Thoracic aorta (tissue), 2 donors: ENCODE measurements at regions not wholly inside any gene's neighbourhood (a gene's known extent, or its start where the extent isn't known, plus 50 kb on each side); places are given as distances from the start of the nearest gene placed in this dataset.

Experiments used
- ATAC-seq: fragments of 150-250 bp; one replicate; pipeline ENCODE4 v1.8.0; 2017; ENCODE audit warnings: low read depth; ENCODE audit not compliant: insufficient number of reproducible peaks, low FRiP score
- DNase-seq: peaks from one replicate; pipeline ENCODE4 v3.0.0-alpha.2; 2020; ENCODE audit warnings: low spot score
- H3K27ac ChIP-seq, 2 donors: fragments of 200-600 bp; sonication (generic); 1 replicate in 1 of 2; 2 replicates in 1 of 2; pipeline ENCODE4 v1.5.1; 2016; ENCODE audit warnings: mild to moderate bottlenecking in 2 of 2, moderate library complexity in 2 of 2
- H3K27me3 ChIP-seq: fragments of 200-600 bp; sonication (generic); replicated peaks from 2 replicates; pipeline ENCODE4 v1.6.0; 2016; ENCODE audit warnings: mild to moderate bottlenecking; ENCODE audit not compliant: insufficient read depth
- H3K36me3 ChIP-seq: fragments of 200-600 bp; sonication (generic); one replicate; pipeline ENCODE4 v1.5.1; 2016
- H3K4me1 ChIP-seq, 2 donors: fragments of 200-600 bp; sonication (generic); 1 replicate in 1 of 2; 2 replicates in 1 of 2; pipeline versions ENCODE4 v1.5.1 to v1.6.0; 2016; ENCODE audit warnings: low read depth in 2 of 2, mild to moderate bottlenecking in 1 of 2; ENCODE audit not compliant: control insufficient read depth in 1 of 2
- H3K4me3 ChIP-seq: fragments of 200-600 bp; sonication (generic); 2 replicates; pipeline ENCODE4 v1.5.1; 2016; ENCODE audit warnings: mild to moderate bottlenecking
- H3K9me3 ChIP-seq: fragments of 200-600 bp; sonication (generic); 2 replicates; pipeline ENCODE4 v1.5.1; 2016
- TF ChIP-seq, protein P1 (sequence below): fragments of 200-600 bp; sonication (generic); IDR thresholded peaks from one replicate; pipeline ENCODE4 v1.5.1; 2019; ENCODE audit warnings: antibody characterized with exemption

GRCh38 chrX:68997511-68997910 lies 167.7 kb downstream of the PJA1 start:
- Histone ChIP-seq H3K36me3 (no peaks in the 10 kb centered on the region), H3K27ac (no peak overlapping the region), H3K4me3 (no peak overlapping the region), H3K27me3 (no peaks in the 10 kb centered on the region), H3K9me3 (no peaks in the 10 kb centered on the region), H3K4me1 (peaks cover 6 to 15% of the 10 kb centered on the region in 2 donors)
- DNase-seq (no peak), ATAC-seq (no peak)
- TF ChIP-seq, protein P1, sequence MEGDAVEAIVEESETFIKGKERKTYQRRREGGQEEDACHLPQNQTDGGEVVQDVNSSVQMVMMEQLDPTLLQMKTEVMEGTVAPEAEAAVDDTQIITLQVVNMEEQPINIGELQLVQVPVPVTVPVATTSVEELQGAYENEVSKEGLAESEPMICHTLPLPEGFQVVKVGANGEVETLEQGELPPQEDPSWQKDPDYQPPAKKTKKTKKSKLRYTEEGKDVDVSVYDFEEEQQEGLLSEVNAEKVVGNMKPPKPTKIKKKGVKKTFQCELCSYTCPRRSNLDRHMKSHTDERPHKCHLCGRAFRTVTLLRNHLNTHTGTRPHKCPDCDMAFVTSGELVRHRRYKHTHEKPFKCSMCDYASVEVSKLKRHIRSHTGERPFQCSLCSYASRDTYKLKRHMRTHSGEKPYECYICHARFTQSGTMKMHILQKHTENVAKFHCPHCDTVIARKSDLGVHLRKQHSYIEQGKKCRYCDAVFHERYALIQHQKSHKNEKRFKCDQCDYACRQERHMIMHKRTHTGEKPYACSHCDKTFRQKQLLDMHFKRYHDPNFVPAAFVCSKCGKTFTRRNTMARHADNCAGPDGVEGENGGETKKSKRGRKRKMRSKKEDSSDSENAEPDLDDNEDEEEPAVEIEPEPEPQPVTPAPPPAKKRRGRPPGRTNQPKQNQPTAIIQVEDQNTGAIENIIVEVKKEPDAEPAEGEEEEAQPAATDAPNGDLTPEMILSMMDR, result no peak

DNA sequence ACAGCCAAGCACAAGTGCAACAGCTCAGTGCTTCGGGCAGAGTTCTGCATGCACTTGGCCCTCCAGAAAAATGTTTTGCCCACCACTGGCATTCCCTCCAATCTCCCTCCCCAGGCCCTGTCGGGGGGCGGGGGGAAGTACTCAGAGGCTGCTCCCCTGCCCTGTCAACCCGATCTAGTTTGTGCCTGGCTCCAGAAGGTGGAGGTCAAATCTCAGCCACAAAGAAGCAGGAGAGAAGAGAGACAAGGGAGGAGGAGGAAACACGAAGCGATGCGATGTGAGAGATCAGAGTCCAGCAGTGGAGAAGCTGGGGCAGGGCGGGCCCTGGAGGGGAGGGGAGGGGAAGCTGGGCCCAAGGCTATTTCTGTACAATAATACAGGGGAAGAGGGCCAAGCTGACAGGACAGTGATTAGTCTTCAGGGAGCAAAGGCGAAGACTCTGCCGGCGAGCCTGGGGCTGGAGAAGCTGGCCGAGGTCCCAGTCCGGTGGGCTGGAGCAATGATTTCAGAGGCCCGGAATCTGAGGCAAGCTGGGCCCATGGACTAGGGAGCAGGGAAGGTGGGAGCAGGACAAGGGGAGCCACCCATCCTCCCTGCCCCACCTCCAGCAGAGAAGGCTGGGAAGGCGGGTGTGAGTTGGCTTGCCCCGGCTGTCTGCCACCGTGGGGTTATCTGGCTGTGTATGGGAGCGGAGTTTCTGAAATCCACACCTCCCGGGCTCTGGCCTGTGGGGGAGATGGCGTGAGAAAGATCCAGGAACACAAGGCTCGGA lies 167.1 kb downstream of the EFNB1 start:
- H3K27ac ChIP-seq, result no peak overlapping the region
- H3K9me3 ChIP-seq, result no peaks in the 10 kb centered on the region
- H3K36me3 ChIP-seq, result no peaks in the 10 kb centered on the region
- TF ChIP-seq, protein P1, result no peak
- H3K27me3 ChIP-seq, result no peaks in the 10 kb centered on the region
- peaks cover 6 to 15% of the 10 kb centered on the region in 2 donors for H3K4me1 ChIP-seq
- ATAC-seq (no peak), DNase-seq (no peak)
- H3K4me3 ChIP-seq, result peak overlapping the region; percentile 33

GRCh38 chrX:68995386-68995779 lies 166.6 kb downstream of the EFNB1 start:
- no peak overlapping the region for H3K4me3 ChIP-seq
- DNase-seq, result no peak
- no peaks in the 10 kb centered on the region for H3K27me3 ChIP-seq
- H3K36me3 ChIP-seq, result no peaks in the 10 kb centered on the region
- no peak overlapping the region for H3K27ac ChIP-seq
- no peak for ATAC-seq
- TF ChIP-seq, protein P1, result no peak
- H3K9me3 ChIP-seq, result no peaks in the 10 kb centered on the region
- peaks cover 6 to 19% of the 10 kb centered on the region in 2 donors for H3K4me1 ChIP-seq

- DNase-seq, result no peak
- Histone ChIP-seq H3K36me3 (no peaks in the 10 kb centered on the region), H3K4me1 (peaks cover 6 to 24% of the 10 kb centered on the region in 2 donors), H3K27me3 (no peaks in the 10 kb centered on the region), H3K4me3 (no peak overlapping the region), H3K27ac (no peak overlapping the region), H3K9me3 (no peaks in the 10 kb centered on the region)
- TF ChIP-seq, protein P1, result no peak
- no peak for ATAC-seq
These were observed 166.1 kb downstream of the EFNB1 start for GRCh38 chrX:68994891-68995255.

DNA sequence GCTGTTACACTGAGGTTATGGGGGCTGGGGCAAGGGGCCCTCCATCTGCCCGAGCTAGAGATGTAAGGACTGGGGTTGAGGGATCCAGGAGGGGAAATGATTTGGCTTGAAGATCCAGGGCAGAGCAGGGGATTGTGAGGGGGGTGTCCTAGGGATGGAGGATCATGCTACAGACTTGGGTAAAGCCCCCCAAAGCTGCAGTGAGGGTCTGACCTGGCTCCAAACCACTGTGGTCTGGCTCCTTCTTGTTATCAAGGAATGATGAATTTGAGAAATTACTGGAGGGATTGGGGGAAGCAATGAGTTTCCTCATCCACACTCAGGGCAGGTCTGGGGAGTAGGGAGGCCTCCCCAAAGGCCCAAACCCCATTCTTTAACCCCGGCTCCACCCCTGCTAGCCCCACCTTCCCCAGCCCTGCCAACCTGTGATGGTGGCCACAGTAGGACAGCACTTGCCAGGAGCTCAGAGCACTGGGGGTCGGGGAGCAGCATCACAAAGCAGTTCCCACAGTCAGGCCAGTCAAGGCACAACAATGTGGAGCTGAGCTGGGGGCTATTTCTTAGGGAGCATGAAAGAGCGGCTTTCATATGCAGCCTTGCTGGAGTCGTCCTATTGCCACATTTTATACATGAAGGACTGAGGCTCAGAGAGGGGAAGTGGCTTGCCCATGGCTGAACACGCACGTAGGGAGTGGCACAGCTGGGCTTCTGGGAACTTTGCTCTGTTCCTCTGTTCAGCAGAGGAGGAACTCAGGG lies 165.5 kb downstream of the EFNB1 start:
- peaks cover 6 to 26% of the 10 kb centered on the region in 2 donors for H3K4me1 ChIP-seq
- ATAC-seq (no peak), DNase-seq (no peak)
- H3K36me3 ChIP-seq, result no peaks in the 10 kb centered on the region
- H3K4me3 ChIP-seq, result no peak overlapping the region
- TF ChIP-seq, protein P1, result no peak
- no peaks in the 10 kb centered on the region for H3K27me3 ChIP-seq
- H3K27ac ChIP-seq, result no peak overlapping the region
- H3K9me3 ChIP-seq, result no peaks in the 10 kb centered on the region
